ENCODE measurements at regions not wholly inside any gene's neighbourhood (a gene's known extent, or its start where the extent isn't known, plus 50 kb on each side); places are given as distances from the start of the nearest gene placed in this dataset.

GRCh38 chr17:53640808-53641207 is 181.9 kb upstream of the KIF2B start:
- TF ChIP-seq CTCF (conservative IDR thresholded peaks at IDR 0.05; ENCODE audit: low read depth, low read length) = no peak
- no peak for DNase-seq (ENCODE audit: low read depth)

DNA sequence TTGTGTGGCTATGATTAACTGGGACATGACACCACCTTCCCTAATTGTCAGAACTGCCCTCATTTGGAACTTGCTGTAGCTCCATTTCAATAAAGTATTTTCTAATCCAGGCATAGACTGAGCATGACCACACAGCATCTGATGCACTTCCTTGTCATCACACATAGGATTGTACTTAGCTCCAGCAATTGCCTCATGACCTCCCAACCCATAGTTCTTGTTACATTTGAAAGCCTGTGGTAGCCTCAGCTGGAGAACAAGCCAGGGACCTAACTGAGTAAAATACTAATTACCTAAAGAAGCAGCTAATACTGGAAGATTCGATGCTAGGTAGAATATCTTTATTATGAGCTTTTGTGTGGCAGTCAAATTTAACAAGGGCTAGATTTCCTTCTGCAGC is 187.3 kb upstream of the KIF2B start:
- no peak for TF ChIP-seq CTCF (conservative IDR thresholded peaks at IDR 0.05; ENCODE audit: low read depth, low read length)
- DNase-seq (ENCODE audit: low read depth) = no peak
- no peak overlapping the region for H3K4me3 ChIP-seq (ENCODE audit: low read depth, low read length)

More at GRCh38 chr17:53640808-53641207, 181.9 kb upstream of the KIF2B start:
- H3K4me3 ChIP-seq (ENCODE audit: low read depth, low read length) = no peak overlapping the region

- no peak for DNase-seq (ENCODE audit: low read depth)
- H3K4me3 ChIP-seq (ENCODE audit: low read depth, low read length) = no peak overlapping the region
- TF ChIP-seq CTCF (conservative IDR thresholded peaks at IDR 0.05; ENCODE audit: low read depth, low read length) = no peak
These were observed 188.9 kb upstream of the KIF2B start for GRCh38 chr17:53633856-53634255.

- no peak for TF ChIP-seq CTCF (conservative IDR thresholded peaks at IDR 0.05; ENCODE audit: low read depth, low read length)
- no peak for DNase-seq (ENCODE audit: low read depth)
- no peak overlapping the region for H3K4me3 ChIP-seq (ENCODE audit: low read depth, low read length)
These were observed 191.2 kb upstream of the KIF2B start for GRCh38 chr17:53631486-53631885.

- no peak for TF ChIP-seq CTCF (conservative IDR thresholded peaks at IDR 0.05; ENCODE audit: low read depth, low read length)
- DNase-seq (ENCODE audit: low read depth) = no peak
- H3K4me3 ChIP-seq (ENCODE audit: low read depth, low read length) = no peak overlapping the region
These were observed 192.1 kb upstream of the KIF2B start for GRCh38 chr17:53630638-53631037.

GRCh38 chr17:53630115-53630514 is 192.6 kb upstream of the KIF2B start:
- no peak for TF ChIP-seq CTCF (conservative IDR thresholded peaks at IDR 0.05; ENCODE audit: low read depth, low read length)
- no peak overlapping the region for H3K4me3 ChIP-seq (ENCODE audit: low read depth, low read length)
- DNase-seq (ENCODE audit: low read depth) = no peak

DNA sequence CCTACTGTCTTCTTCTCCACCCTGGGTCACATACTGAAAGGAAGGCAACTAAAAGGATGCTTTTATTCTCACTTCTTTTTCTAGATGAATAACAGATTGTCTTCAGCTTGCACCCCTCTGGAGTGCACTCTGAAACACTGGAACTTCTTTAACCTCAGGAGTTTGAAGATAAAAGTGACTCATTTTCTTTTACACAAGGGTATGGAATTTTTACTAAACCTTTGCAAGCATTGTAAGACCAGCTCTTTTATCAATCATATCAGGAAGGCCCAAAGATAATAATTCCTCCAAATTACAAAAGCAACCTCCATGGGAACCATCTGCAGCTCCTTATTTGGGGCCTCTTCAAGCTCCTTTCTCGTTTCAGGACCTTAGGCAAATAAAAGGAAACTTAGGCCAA is 193.5 kb upstream of the KIF2B start:
- no peak for DNase-seq (ENCODE audit: low read depth)
- H3K4me3 ChIP-seq (ENCODE audit: low read depth, low read length) = no peak overlapping the region
- TF ChIP-seq CTCF (conservative IDR thresholded peaks at IDR 0.05; ENCODE audit: low read depth, low read length) = no peak
